Astrocyte of the cerebellum (primary cell): ENCODE measurements at regions not wholly inside any gene's neighbourhood (a gene's known extent, or its start where the extent isn't known, plus 50 kb on each side); places are given as distances from the start of the nearest gene placed in this dataset.

Experiments
- DNase-seq: peaks from one replicate; pipeline ENCODE4 v3.0.0-alpha.2; 2011; ENCODE audit warnings: low read depth
- H3K4me3 ChIP-seq: 2 replicates; pipeline ENCODE4 v1.5.1; 2011; ENCODE audit warnings: mild to moderate bottlenecking, low read depth, low read length, moderate library complexity
- CTCF ChIP-seq: IDR thresholded peaks from 2 replicates; pipeline ENCODE4 v1.5.1; 2012; ENCODE audit warnings: low read length, low read depth, moderate library complexity, mild to moderate bottlenecking; ENCODE audit errors: missing control alignments
- in situ Hi-C: cut with HindIII; loops from 2 replicates; pipeline ENCODE4 v1.10.0; 2017; ENCODE audit warnings: low sequenced_read_pairs

GRCh38 chr1:4307468-4307845 is 347.0 kb upstream of the AJAP1 start:
- in situ Hi-C loops = no loop called here
- no peak overlapping the region for H3K4me3 ChIP-seq
- no peak for DNase-seq
- no peak for TF ChIP-seq CTCF

GRCh38 chr1:4307911-4308545 is 346.4 kb upstream of the AJAP1 start:
- no peak for DNase-seq
- H3K4me3 ChIP-seq = no peak overlapping the region
- in situ Hi-C loops = no loop called here
- TF ChIP-seq CTCF = no peak

GRCh38 chr1:4308806-4309205 is 345.6 kb upstream of the AJAP1 start:
- no peak overlapping the region for H3K4me3 ChIP-seq
- DNase-seq = no peak
- in situ Hi-C loops = no loop called here
- TF ChIP-seq CTCF = no peak

GRCh38 chr1:4309676-4310320 is 344.6 kb upstream of the AJAP1 start:
- TF ChIP-seq CTCF = no peak
- H3K4me3 ChIP-seq = no peak overlapping the region
- in situ Hi-C loops = no loop called here
- DNase-seq = no peak

- DNase-seq = no peak
- no peak overlapping the region for H3K4me3 ChIP-seq
- no peak for TF ChIP-seq CTCF
- in situ Hi-C loops = no loop called here
Measured at GRCh38 chr1:4310396-4310923, 343.9 kb upstream of the AJAP1 start.

- no peak for DNase-seq
- TF ChIP-seq CTCF = no peak
- in situ Hi-C loops = no loop called here
- H3K4me3 ChIP-seq = no peak overlapping the region
Measured at GRCh38 chr1:4312024-4312423, 342.4 kb upstream of the AJAP1 start.
